Activated T-helper 1 cell treated with anti-CD3 and anti-CD28 coated beads, Interleukin-2, amount 50 U/mL, for 16 hours (primary cell): ENCODE measurements at regions not wholly inside any gene's neighbourhood (a gene's known extent, or its start where the extent isn't known, plus 50 kb on each side); places are given as distances from the start of the nearest gene placed in this dataset.
"Not testable (repeated sequence)": the region's sequence is repeated elsewhere in the genome, so short reads cannot be mapped to it uniquely, and the experiment has no call there.

Experiments used
- DNase-seq, 2 donors: peaks; one replicate each; pipeline ENCODE4 v3.0.0-alpha.2; 2020; ENCODE audit warnings: low read depth in 1 of 2, low spot score in 1 of 2

DNA sequence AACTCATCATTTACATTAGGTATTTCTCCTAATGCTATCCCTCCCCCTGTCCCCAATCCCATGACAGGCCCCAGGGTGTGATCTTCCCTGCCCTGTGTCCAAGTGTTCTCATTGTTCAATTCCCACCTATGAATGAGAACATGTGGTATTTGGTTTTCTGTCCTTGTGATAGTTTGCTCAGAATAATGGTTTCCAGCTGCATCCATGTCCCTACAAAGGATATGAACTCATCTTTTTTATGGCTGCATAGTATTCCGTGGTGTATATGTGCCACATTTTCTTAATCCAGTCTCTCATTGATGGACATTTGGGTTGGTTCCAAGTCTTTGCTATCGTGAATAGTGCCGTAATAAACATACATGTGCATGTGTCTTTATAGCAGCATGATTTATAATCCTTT, 113.0 kb upstream of the CHD6 start:
- DNase-seq = not testable (repeated sequence)

DNA sequence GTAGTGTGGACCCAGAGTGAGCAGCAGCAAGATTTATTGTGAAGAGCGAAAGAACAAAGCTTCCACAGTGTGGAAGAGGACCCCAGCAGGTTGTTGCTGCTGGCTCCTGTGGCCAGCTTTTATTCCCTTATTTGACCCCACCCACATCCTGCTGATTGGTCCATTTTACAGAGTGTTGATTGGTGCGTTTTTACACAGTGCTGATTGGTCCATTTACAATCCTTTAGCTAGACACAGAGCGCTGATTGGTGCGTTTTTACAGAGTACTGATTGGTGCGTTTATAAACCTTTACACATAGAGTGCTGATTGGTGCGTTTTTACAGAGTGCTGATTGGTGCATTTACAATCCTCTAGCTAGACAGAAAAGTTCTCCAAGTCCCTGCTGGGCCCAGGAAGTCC, 109.5 kb upstream of the CHD6 start:
- not testable (repeated sequence) for DNase-seq

DNA sequence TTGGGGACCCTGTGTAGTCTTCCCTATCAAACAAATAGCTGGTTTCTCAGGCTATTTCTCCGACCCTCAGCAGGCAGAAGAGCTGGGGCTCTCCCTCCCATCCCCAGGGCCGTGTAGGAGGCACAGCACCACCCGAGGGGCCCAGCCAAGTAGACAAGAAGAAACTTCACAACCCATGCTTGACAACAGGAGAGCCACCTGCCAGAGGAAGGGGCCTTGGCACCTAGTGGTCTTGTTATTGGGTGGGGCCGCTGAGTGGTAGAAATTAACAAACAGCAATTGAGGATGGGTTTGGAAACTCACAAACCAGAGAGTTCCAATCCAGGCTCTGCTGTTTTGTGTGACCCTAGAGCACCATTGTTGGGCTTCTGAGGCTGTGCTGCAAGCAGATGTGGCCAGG, 108.5 kb upstream of the CHD6 start:
- DNase-seq = no peak

GRCh38 chr20:41719151-41719550, 101.0 kb upstream of the CHD6 start:
- no peak for DNase-seq

GRCh38 chr20:41717483-41717882, 99.3 kb upstream of the CHD6 start:
- no peak for DNase-seq

- DNase-seq = no peak
Observed at GRCh38 chr20:41716911-41717310, 98.7 kb upstream of the CHD6 start.

DNA sequence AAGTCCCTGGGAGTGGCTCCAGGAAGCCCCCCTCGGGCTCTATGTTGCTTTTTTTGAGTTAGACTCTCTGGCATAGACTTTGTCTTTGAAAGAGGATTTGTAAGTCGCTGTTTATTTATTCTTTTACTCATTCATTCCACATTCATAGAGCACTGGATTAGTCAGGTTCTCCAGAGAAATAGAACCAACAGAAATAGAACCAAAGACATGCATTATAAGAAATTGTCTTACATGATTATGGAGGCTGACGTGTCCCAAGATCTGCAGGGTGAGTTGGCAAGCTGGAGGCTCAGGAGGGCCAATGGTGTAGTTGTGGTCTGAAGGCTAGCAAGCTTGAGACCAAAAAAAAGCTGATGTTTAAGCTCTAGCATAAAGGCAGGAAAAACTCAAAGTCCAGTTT, 98.3 kb upstream of the CHD6 start:
- DNase-seq = no peak

- no peak for DNase-seq
Observed at GRCh38 chr20:41715526-41715925, 97.3 kb upstream of the CHD6 start.

- DNase-seq = no peak
Observed at GRCh38 chr20:41714030-41714429, 95.9 kb upstream of the CHD6 start.

DNA sequence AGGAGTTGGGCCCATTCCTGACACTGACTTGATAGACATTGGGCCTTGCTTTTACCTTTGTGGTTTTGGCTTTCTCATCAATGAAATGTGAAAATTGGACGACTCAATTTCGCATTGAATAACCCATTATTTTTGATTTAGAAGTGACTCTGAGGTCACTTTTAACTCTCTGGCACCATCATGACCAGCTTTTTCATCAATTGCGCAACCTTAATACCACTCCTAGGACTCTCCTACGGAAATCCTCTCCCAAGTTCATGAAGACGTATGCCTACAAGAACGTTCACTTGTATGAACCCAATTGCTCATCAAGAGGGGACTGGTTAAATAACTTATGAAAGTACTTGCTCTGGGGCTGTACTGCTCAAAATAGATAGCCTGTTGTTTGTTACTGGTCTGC, 86.7 kb upstream of the CHD6 start:
- no peak for DNase-seq

GRCh38 chr20:41702647-41703046, 84.5 kb upstream of the CHD6 start:
- no peak for DNase-seq

DNA sequence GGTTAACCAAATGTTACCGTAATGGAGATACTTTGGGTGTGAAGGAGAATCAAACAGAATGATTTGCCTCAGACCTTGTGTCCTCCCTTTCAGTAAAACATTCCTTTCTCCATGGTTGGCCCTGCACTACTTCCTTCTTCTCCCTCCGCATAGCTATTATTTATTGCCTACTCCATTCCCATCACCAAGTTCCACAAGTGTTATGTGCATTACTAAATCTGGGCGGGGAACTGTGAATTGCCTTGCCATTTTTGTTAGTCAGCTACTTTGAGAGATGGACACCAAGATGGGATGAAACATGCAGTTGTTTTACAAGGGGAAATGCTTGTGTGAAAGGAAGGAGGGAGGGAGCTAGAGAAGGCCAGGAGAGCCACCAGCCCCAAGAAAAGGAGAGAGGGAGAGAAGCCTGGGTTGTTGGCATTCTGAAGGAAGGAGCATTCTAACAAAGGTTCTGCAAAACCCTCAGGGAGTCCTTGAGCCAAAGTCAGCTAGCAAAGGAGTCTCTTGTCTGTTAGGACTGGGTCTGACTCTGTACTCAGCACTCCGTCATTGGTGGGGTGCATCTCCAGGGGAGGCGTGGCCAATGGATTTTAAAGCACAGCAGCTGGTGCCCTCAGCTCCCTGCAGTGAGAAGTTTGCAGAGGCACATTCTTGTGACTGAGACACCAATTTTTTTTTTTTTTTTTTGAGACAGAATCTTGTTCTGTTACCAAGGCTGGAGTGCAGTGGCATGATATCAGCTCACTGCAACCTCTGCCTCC, 83.6 kb upstream of the CHD6 start:
- no peak for DNase-seq

GRCh38 chr20:41699673-41700072, 81.5 kb upstream of the CHD6 start:
- not testable (repeated sequence) for DNase-seq

- no peak for DNase-seq
Observed at GRCh38 chr20:41697861-41698559, 79.8 kb upstream of the CHD6 start.

DNA sequence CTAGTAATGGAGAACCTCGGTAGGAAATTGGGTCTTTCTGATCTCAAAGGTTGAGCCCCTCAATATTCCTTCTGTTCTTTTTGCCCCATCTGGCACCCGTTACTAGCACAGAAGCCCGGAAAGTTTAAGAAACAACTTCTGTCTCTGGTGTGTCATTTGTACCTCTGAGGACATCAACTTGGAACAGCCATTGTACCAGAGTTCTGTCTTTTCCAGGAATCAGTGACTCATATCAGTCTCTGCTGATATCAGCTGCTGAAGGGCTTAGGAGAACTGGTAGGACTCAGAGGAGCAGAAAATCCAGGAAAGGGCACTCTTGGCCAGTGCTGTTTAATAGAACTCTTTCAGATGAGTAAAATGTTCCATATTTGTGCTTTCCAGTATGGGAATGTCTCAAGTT, 78.3 kb upstream of the CHD6 start:
- no peak for DNase-seq

DNA sequence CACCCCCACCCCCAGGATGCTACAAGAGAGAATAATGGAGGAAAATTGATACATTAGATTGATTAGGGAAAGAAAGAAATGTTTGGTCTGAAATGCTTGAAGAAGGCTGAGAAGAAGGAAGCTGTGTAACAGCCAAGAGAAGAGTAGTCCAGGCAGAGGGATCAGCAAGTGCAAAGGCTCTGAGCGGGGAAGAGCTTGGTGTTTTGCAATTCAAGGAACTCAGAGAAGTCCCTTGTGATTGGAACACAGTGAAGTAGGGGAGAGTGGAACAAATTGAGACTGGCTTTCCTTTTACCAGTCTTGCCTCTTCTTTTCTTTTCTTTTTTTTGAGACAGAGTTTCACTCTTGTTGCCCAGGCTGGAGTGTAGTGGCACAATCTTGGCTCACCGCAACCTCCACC, 76.6 kb upstream of the CHD6 start:
- no peak for DNase-seq

DNA sequence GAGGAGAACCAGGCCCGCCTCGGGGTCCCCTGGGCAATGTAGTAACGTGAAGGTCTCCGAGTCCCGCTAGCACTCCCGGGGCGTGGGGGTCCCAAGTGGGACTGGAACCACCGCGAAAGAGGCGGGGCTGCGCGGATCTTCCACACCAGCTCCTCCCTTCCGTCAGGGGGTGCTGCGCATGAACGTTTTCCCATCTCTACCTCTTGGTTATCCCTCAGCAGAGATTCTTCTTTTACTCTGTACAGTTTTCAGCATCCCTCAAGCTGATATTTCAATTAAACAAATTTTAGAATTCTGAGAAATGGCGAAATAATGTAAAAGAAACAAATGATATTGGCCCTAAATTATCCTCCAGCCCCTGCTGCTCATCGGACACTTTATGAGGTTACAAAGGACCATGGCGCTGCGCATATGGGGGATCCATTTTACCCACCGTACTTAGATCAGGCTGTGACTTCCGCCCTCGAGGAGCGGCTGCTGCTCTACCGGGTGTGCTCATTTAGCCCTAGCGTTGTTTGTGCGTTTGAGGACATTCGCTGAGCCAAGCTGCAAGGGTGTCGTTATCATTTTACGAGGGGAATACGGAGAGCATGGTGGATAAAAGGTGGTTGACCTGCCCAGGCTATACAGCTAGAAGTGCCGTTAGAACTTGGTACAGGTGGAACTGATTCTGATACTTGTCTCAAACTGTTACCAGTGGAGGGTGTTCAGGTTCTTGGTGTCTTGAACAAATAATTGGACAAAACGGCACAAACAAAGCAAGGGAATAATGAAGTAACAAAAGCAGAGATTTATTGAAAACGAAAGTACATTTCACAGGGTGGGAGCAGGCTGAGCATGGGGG, 75.2 kb upstream of the CHD6 start:
- DNase-seq = peak; percentile 59 to 67

DNA sequence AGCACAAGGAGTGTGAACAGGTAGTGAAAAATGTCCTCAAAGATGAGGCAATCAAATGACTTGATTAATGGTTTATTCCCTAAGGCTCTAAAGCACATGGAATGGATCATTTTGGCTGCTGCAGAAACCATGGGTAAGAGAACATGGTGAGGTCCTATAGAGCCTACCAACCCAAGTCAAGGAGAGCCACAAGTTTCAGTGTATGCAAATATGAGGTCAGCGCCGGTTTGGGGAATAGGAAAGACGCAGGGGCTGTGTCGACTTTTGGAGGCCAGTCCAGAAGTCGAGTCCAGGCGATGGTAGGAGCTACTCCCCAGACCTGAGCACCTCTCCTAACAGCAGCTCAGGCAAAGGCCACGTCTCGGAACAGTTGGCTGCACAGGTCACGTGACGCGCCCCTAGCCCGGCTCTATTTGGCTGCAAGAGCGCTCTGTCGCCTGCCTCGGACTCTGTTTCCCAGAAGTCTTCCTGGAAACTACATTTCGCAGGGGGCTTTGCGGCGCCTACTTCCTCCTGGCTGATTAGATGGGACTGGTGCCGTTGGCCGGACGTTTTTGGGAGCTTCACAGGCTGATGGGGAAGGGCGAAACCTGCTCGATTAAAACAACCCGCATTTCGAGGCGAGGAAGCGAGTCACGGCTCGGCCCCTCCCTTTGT, 74.4 kb upstream of the CHD6 start:
- DNase-seq = peak; percentile 53 to 56

GRCh38 chr20:41691443-41691842, 73.3 kb upstream of the CHD6 start:
- DNase-seq = no peak

- no peak for DNase-seq
Observed at GRCh38 chr20:41690702-41691101, 72.5 kb upstream of the CHD6 start.

GRCh38 chr20:41686961-41687360, 68.8 kb upstream of the CHD6 start:
- no peak for DNase-seq
